NT2/D1 (cell line): ENCODE measurements at regions not wholly inside any gene's neighbourhood (a gene's known extent, or its start where the extent isn't known, plus 50 kb on each side); places are given as distances from the start of the nearest gene placed in this dataset.

Source experiments
- SUZ12 ChIP-seq: IDR thresholded peaks from 2 replicates; pipeline ENCODE4 v1.6.1; 2011; ENCODE audit not compliant: insufficient read length, insufficient read depth; ENCODE audit errors: extremely low read depth
- YY1 ChIP-seq: IDR thresholded peaks from 2 replicates; pipeline ENCODE4 v1.6.1; 2011; ENCODE audit not compliant: insufficient read length, insufficient read depth
- ZNF274 ChIP-seq: IDR thresholded peaks from 2 replicates; pipeline ENCODE4 v1.6.1; 2011; ENCODE audit warnings: mild to moderate bottlenecking, low read depth, low read length

- no peak for TF ChIP-seq YY1
- TF ChIP-seq SUZ12: no peak
- TF ChIP-seq ZNF274: no peak
These were observed 213.0 kb upstream of the CDYL start for GRCh38 chr6:4563156-4563555.
